ENCODE measurements at regions not wholly inside any gene's neighbourhood (a gene's known extent, or its start where the extent isn't known, plus 50 kb on each side); places are given as distances from the start of the nearest gene placed in this dataset.

GRCh38 chr1:232305050-232305449 is 324.9 kb downstream of the SIPA1L2 start:
- TF ChIP-seq POLR2AphosphoS5 (IDR thresholded peaks at IDR 0.05; ENCODE audit: low read depth, low read length), result no peak
- no peak for TF ChIP-seq CTCF (IDR thresholded peaks at IDR 0.05)

Measured in SK-N-SH (cell line).